GM18520 (cell line): ENCODE measurements at regions not wholly inside any gene's neighbourhood (a gene's known extent, or its start where the extent isn't known, plus 50 kb on each side); places are given as distances from the start of the nearest gene placed in this dataset.

ENCODE experiments used
- ATAC-seq: cut with Tn5 transposase; IDR thresholded peaks from one replicate; pipeline ENCODE4 v1.9.1; 2021; ENCODE audit not compliant: unreplicated experiment

DNA sequence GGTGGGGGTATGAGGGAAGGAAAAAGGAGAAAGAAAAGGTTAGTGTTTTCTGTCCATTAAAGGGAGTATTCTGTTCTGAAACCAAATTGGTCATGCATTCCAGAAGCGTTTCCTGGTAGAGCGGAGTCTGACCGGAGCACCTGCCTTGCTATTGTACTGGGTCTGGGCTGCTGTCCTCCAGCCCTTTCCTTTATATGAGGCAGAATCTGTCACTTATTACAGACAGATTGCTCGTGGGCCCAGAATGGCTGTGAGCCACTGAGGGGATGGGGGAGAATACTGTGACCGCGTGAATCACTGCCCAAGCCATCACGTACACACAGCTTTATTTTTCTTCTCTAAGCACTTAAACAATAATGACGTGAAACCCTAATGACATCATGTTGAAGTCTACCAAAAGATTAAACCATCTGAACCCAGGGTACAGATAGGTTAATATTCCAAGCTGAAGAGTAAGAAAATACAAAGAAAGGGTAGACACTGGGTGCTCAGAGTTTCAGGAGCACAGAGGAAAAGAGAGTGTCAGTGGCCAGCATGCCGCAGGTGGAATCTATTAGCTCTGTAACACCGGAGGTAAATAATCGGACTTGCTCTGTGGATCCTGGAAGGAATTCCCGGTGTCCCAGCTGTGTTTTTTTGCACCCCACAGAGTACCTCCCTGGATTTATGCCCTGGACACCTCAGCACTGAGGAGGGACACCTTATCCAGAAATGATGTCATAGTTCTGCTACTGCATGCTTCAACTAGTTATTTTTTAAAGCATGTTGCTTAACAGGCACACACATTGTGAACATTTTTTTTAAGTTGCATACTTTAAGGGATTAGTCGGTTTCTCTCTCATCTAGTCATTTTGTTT is 573.3 kb downstream of the PKHD1 start:
- ATAC-seq = no peak

DNA sequence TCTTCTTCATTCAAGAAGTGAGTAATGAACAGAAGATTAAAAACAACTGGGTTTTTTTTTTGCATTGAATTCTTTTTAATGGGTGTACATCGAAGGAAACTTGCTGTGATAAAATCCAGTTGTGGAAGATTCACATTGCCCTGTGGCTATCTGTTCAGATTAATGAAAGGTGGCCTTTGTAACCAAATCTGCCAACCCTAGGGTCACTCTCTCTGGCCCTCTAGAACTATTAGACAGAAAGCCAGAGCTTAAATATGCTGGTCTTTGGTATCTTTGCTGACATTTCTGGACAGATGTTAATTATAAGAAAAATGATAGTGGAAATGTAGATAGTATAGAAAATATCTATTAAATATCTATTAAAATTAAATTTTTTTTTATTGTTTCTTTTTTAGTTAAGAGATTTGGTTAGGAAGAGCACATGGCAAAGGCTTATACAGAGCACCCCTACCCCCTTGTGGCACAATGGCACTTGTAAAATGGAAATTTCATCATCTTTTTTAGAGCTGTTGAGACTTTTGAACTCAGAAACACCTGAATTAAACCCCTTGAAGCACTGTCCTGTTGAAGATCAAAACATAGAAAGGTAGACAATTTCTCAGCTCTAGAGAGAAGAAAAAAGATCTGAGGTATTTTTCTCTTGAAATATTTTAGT is 572.5 kb downstream of the PKHD1 start:
- ATAC-seq = no peak

- ATAC-seq = no peak
These were observed 561.4 kb downstream of the PKHD1 start for GRCh38 chr6:51526049-51526448.

- no peak for ATAC-seq
These were observed 560.5 kb downstream of the PKHD1 start for GRCh38 chr6:51526922-51527321.

DNA sequence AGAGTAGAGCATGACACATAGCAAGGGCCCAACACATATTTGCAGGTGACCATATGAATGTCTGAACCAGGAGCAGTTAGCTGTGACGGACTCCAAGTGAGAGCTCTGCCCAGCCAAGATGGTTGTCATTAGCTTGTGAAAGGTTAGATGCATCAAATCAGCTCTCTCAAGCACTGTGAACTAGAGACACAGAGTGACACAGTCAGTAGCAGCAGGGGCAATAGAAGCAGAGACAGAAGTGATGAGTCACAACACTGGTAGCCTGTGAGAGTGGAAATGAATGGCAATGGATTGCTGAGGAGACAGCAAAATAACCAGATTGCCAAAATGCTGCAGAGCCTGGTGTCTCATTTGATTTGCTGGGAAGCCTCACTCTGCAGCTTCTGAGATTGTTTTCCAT is 558.9 kb downstream of the PKHD1 start:
- ATAC-seq = no peak

GRCh38 chr6:51529240-51529639 is 558.2 kb downstream of the PKHD1 start:
- no peak for ATAC-seq

DNA sequence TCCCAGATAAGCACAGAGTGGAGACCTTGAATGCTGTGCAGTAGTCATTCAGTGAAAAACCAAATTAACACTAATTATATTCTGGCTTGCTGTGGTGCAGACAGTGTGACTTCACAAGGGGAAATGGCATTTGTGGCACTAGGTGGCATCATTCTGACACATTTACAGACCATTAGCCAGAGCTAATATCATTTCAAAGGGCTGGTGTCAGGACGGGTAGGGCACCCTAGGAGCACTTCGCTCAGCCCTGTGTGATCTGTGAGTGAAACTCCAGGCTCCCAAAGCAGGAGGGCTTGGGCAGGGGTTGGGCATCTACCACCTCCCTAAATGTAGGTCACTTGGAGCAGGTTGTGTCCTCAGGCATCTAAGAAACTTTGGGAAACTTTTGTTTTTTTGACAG is 555.8 kb downstream of the PKHD1 start:
- peak; percentile 43 for ATAC-seq

DNA sequence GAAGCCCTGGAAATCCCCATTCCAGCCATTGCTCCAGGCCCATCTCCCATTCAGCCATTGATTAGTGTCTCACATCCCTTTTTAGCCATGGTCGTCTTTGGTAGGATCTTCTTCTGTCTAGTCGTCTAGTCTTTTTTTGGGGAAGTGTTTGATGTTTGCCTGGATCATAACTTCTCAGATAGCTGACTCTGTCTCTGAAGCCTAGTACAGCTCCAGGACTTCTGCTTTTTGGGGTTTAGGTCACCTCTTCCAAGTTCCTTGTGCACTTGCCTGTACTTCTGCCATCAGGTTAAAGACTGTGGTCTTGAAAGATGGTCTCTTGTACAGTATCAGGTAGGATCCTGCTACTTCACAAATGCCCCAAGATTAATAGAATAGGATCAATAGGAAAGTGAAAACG is 553.5 kb downstream of the PKHD1 start:
- no peak for ATAC-seq

DNA sequence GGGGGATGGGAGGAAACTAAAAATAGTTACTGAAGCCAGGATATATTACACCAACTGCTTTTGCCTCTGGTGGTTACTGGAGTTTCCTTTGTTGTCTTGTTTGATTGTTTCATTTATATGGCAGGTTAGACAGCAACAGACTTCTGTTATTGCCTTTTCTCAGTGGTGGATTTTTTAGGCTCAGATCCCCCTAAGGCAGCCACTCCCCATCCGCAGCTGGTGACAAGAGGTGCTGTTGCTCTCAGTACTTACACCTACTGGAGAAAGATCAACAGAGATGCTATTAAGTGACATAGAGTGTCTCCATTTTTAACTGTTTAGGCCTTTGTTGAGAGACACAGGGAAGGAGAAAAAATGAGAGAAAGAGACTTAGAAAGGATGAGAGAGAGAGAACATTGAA is 552.1 kb downstream of the PKHD1 start:
- no peak for ATAC-seq

- no peak for ATAC-seq
These were observed 550.7 kb downstream of the PKHD1 start for GRCh38 chr6:51536728-51537127.

- ATAC-seq = no peak
These were observed 545.6 kb downstream of the PKHD1 start for GRCh38 chr6:51541847-51542246.

GRCh38 chr6:51542475-51542874 is 544.9 kb downstream of the PKHD1 start:
- no peak for ATAC-seq

DNA sequence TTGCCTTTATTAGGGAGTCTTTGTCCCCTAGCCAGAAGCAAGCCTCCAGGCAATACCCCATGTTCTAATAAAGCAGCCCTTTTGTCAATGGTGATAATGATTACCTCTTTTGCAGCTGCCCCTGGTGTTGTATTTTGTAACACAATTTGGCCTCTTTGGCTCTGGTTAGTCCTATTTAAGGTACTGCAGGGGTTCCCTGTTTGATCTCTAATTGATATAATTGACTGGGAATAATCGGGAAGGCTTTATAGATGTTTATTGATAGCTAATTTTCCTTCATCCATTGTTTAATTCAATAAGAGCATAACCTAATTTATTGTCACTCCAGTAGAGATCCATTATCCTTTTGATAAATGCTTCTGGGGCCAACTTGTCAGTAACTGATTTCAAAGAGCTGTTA is 537.2 kb downstream of the PKHD1 start:
- no peak for ATAC-seq

DNA sequence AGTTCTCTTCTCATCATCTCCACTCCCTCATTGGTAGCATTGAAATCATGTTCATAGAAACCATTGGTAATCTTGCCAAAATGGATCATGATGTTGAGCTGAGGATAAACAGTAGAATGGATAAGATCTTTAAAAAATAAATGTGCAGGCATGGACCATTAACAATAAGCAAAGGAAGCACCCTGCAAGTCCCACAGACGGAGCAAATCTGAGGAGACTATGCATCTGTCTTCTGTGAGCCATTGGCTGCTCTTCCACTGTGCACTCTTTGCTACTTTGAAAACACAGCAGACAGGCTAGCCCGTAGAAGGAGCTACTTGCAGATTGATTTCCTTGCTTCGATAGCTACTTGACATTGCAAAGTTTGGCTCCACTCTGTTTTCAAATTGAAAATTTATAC is 535.0 kb downstream of the PKHD1 start:
- ATAC-seq = no peak

GRCh38 chr6:51553246-51554015 is 534.0 kb downstream of the PKHD1 start:
- ATAC-seq = no peak

GRCh38 chr6:51554029-51554428 is 533.4 kb downstream of the PKHD1 start:
- ATAC-seq = no peak

- ATAC-seq = no peak
These were observed 528.4 kb downstream of the PKHD1 start for GRCh38 chr6:51559059-51559458.

DNA sequence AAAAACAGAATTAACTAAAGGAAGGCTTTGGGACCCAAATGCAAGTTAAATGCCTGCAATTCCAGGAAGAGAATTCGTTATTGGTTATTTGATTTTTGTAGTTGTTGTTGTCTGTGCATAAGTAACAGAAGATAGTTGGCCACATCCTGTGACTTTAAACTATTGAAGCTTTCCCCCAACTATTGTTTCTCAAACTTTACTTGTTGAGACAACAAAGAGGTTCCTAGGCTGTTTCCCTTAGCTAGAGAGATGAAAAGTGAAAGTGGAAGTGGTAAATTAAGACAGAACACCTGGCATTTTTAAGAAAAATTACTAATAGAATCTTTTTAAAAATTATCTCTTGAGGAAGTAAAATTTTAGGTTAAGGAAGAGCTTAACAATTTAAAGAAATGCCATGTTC is 525.2 kb downstream of the PKHD1 start:
- ATAC-seq = peak; percentile 54
